Ishikawa (cell line): ENCODE measurements at regions not wholly inside any gene's neighbourhood (a gene's known extent, or its start where the extent isn't known, plus 50 kb on each side); places are given as distances from the start of the nearest gene placed in this dataset.

Source experiments
- CREB1 ChIP-seq: IDR thresholded peaks from 2 replicates; pipeline ENCODE4 v1.6.1; 2012; ENCODE audit warnings: low read depth
- EGR1 ChIP-seq: IDR thresholded peaks from 2 replicates; pipeline ENCODE4 v1.6.1; 2012
- EP300 ChIP-seq: IDR thresholded peaks from 2 replicates; pipeline ENCODE4 v1.6.1; 2012; ENCODE audit warnings: borderline replicate concordance
- RAD21 ChIP-seq: IDR thresholded peaks from 2 replicates; pipeline ENCODE4 v1.6.1; 2012; ENCODE audit warnings: low read depth
- REST ChIP-seq: IDR thresholded peaks from 2 replicates; pipeline ENCODE4 v1.6.1; 2012; ENCODE audit warnings: low read depth, mild to moderate bottlenecking
- TAF1 ChIP-seq: IDR thresholded peaks from 2 replicates; pipeline ENCODE4 v1.6.1; 2012; ENCODE audit warnings: low read depth, mild to moderate bottlenecking
- YY1 ChIP-seq: IDR thresholded peaks from 2 replicates; pipeline ENCODE4 v1.6.1; 2012; ENCODE audit warnings: low read depth

- TF ChIP-seq EP300: no peak
- TF ChIP-seq TAF1: no peak
- no peak for TF ChIP-seq REST
- no peak for TF ChIP-seq CREB1
- TF ChIP-seq RAD21: no peak
- TF ChIP-seq EGR1: no peak
- no peak for TF ChIP-seq YY1
These were observed 240.6 kb upstream of the MAP3K1 start for GRCh38 chr5:56574778-56575177.
